Prostate gland (tissue), 1 donor: ENCODE measurements at regions not wholly inside any gene's neighbourhood (a gene's known extent, or its start where the extent isn't known, plus 50 kb on each side); places are given as distances from the start of the nearest gene placed in this dataset.

Experiments used
- POLR2A ChIP-seq: fragments of 450-650 bp; IDR thresholded peaks from one replicate; pipeline ENCODE4 v1.6.1; 2016; ENCODE audit warnings: antibody characterized with exemption, mild to moderate bottlenecking
- POLR2AphosphoS5 ChIP-seq: sonication (generic); formaldehyde crosslinking; IDR thresholded peaks from one replicate; pipeline ENCODE4 v1.6.1; 2017; ENCODE audit warnings: antibody characterized with exemption

- TF ChIP-seq POLR2A, result no peak
- TF ChIP-seq POLR2AphosphoS5, result no peak
These were observed 702.2 kb downstream of the MAT2B start for GRCh38 chr5:164207646-164208045.
